GM12891 (cell line): ENCODE measurements at regions not wholly inside any gene's neighbourhood (a gene's known extent, or its start where the extent isn't known, plus 50 kb on each side); places are given as distances from the start of the nearest gene placed in this dataset.

Experiments used
- PAX5 ChIP-seq: IDR thresholded peaks from 2 replicates; pipeline ENCODE4 v1.6.1; 2011; ENCODE audit warnings: low read length, moderate library complexity, mild to moderate bottlenecking; ENCODE audit not compliant: insufficient read depth, severe bottlenecking
- POLR2A ChIP-seq: IDR thresholded peaks from 2 replicates; pipeline ENCODE4 v1.6.1; 2011; ENCODE audit warnings: low read depth, low read length, control low read depth
- POLR2AphosphoS5 ChIP-seq: IDR thresholded peaks from 2 replicates; pipeline ENCODE4 v1.6.1; 2011; ENCODE audit warnings: low read depth, low read length, control low read depth
- POU2F2 ChIP-seq: IDR thresholded peaks from 2 replicates; pipeline ENCODE4 v1.6.1; 2011; ENCODE audit warnings: low read depth, mild to moderate bottlenecking, control low read depth, low read length, moderate library complexity
- SPI1 ChIP-seq: IDR thresholded peaks from 2 replicates; pipeline ENCODE4 v1.6.1; 2011; ENCODE audit warnings: low read depth, low read length, control low read depth
- TAF1 ChIP-seq: IDR thresholded peaks from 2 replicates; pipeline ENCODE4 v1.6.1; 2011; ENCODE audit warnings: low read depth, low read length, control low read depth

DNA sequence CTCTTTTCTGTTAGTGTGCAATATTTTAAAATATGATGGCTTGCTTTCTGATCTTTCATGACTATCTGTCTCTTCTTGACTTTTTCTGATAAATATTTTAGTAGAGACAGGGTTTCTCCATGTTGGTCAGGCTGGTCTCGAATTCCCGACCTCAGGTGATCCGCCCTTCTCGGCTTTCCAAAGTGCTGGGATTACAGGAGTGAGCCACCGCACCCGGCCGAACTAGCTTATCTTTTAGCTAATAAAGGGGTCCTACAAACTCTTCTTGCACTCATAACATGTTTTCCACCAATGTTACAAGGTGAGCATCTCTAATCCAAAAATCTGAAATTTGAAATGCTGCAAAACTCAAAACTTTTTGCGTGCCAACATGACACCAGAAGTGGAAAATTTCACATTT lies 535.2 kb upstream of the PCDH20 start:
- TF ChIP-seq POLR2A (no peak), TAF1 (no peak), POLR2AphosphoS5 (no peak), PAX5 (no peak), POU2F2 (no peak), SPI1 (no peak)
